Thoracic aorta (tissue), 2 donors: ENCODE measurements at regions not wholly inside any gene's neighbourhood (a gene's known extent, or its start where the extent isn't known, plus 50 kb on each side); places are given as distances from the start of the nearest gene placed in this dataset.

ENCODE experiments used
- ATAC-seq: fragments of 150-250 bp; one replicate; pipeline ENCODE4 v1.8.0; 2017; ENCODE audit warnings: low read depth; ENCODE audit not compliant: insufficient number of reproducible peaks, low FRiP score
- DNase-seq: peaks from one replicate; pipeline ENCODE4 v3.0.0-alpha.2; 2020; ENCODE audit warnings: low spot score
- H3K27ac ChIP-seq, 2 donors: fragments of 200-600 bp; sonication (generic); 1 replicate in 1 of 2; 2 replicates in 1 of 2; pipeline ENCODE4 v1.5.1; 2016; ENCODE audit warnings: mild to moderate bottlenecking in 2 of 2, moderate library complexity in 2 of 2
- H3K27me3 ChIP-seq: fragments of 200-600 bp; sonication (generic); replicated peaks from 2 replicates; pipeline ENCODE4 v1.6.0; 2016; ENCODE audit warnings: mild to moderate bottlenecking; ENCODE audit not compliant: insufficient read depth
- H3K36me3 ChIP-seq: fragments of 200-600 bp; sonication (generic); one replicate; pipeline ENCODE4 v1.5.1; 2016
- H3K4me1 ChIP-seq, 2 donors: fragments of 200-600 bp; sonication (generic); 1 replicate in 1 of 2; 2 replicates in 1 of 2; pipeline versions ENCODE4 v1.5.1 to v1.6.0; 2016; ENCODE audit warnings: low read depth in 2 of 2, mild to moderate bottlenecking in 1 of 2; ENCODE audit not compliant: control insufficient read depth in 1 of 2
- H3K4me3 ChIP-seq: fragments of 200-600 bp; sonication (generic); 2 replicates; pipeline ENCODE4 v1.5.1; 2016; ENCODE audit warnings: mild to moderate bottlenecking
- H3K9me3 ChIP-seq: fragments of 200-600 bp; sonication (generic); 2 replicates; pipeline ENCODE4 v1.5.1; 2016
- TF ChIP-seq, protein P1 (sequence below): fragments of 200-600 bp; sonication (generic); IDR thresholded peaks from one replicate; pipeline ENCODE4 v1.5.1; 2019; ENCODE audit warnings: antibody characterized with exemption

DNA sequence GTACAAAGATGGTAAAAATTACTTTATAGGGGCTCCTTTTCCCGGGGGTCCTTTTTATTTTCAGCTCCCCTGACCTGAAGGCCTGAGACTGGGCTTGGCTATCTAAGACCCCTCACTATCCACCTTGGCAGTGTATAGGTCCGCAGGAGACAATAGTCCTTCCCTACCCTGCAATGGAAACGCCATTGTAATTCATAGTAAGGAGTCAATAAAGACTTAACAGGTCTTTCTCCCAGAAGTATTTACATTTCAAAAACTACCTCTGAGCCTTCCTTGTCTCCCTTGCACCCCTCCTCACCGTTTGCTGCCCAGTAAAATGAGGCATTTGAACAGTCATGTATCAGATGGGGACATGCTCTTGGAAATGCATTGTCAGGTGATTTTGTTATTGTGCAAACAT, 401.2 kb upstream of the CNKSR2 start:
- Histone ChIP-seq H3K36me3 (no peaks in the 10 kb centered on the region), H3K4me3 (no peak overlapping the region), H3K27me3 (no peaks in the 10 kb centered on the region), H3K27ac (no peak overlapping the region), H3K9me3 (no peaks in the 10 kb centered on the region), H3K4me1 (no peaks in the 10 kb centered on the region)
- no peak for DNase-seq
- no peak for ATAC-seq
- TF ChIP-seq, protein P1, sequence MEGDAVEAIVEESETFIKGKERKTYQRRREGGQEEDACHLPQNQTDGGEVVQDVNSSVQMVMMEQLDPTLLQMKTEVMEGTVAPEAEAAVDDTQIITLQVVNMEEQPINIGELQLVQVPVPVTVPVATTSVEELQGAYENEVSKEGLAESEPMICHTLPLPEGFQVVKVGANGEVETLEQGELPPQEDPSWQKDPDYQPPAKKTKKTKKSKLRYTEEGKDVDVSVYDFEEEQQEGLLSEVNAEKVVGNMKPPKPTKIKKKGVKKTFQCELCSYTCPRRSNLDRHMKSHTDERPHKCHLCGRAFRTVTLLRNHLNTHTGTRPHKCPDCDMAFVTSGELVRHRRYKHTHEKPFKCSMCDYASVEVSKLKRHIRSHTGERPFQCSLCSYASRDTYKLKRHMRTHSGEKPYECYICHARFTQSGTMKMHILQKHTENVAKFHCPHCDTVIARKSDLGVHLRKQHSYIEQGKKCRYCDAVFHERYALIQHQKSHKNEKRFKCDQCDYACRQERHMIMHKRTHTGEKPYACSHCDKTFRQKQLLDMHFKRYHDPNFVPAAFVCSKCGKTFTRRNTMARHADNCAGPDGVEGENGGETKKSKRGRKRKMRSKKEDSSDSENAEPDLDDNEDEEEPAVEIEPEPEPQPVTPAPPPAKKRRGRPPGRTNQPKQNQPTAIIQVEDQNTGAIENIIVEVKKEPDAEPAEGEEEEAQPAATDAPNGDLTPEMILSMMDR, result no peak

DNA sequence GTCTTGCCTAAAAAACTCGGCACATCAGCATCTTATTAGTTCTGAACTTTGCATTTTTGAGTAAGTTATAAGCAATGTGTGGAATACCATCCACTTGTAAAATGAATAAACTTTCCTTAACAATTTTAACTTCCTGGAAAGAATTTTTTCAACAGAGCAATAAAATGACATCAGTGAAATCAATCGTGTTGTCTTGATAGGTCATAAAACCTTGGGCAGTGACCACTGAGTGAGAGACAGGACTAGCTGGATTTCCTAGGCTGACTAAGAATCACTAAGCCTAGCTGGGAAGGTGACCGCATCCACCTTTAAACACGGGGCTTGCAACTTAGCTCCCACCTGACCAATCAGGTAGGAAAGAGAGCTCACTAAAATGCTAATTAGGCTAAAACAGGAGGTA, 403.0 kb upstream of the CNKSR2 start:
- DNase-seq (no peak), ATAC-seq (no peak)
- no peak overlapping the region for H3K4me3 ChIP-seq
- no peaks in the 10 kb centered on the region for H3K9me3 ChIP-seq
- H3K27ac ChIP-seq, result no peak overlapping the region
- no peaks in the 10 kb centered on the region for H3K4me1 ChIP-seq
- no peaks in the 10 kb centered on the region for H3K27me3 ChIP-seq
- H3K36me3 ChIP-seq, result no peaks in the 10 kb centered on the region
- TF ChIP-seq, protein P1, result no peak

DNA sequence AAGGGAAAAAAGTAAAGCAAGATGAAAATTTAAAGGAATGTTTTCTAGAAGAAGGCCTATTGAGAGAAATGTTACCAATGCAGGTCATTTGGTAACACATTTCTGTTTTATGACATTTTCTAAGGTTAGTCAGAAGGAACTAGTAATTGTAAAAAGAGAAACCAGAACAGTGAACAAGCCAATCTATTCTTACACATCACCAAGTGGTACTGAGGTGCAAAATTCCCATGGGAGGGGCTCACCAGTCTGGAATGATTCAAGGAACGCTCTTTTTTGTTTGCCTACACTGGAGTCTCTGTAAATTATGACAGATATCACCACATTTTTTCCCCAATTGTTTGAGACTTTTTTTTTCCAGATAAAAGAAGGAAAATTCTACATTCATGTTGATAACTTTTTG, 404.7 kb upstream of the CNKSR2 start:
- DNase-seq (no peak), ATAC-seq (no peak)
- Histone ChIP-seq H3K27ac (no peak overlapping the region), H3K4me1 (no peaks in the 10 kb centered on the region), H3K9me3 (no peaks in the 10 kb centered on the region), H3K36me3 (no peaks in the 10 kb centered on the region), H3K4me3 (no peak overlapping the region), H3K27me3 (no peaks in the 10 kb centered on the region)
- TF ChIP-seq, protein P1, result no peak

DNA sequence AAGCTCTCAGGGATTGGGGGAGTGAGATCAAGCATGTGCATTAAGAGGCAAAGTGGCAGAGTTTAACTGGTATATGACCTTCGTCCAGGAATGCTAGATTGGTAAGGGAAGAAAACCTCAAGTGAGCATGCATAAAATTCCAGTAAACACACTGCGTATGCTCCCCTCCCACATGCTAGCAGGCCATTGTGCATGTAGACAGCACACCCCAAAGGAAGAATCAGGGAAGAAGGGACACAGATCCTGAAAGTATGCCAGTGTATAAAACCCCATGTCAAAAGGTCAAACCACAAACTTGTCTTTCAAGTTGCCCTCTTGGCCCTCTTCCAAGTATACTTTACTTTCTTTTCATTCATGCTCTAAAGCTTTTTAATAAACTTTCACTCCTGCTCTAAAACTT, 405.2 kb upstream of the CNKSR2 start:
- no peak overlapping the region for H3K27ac ChIP-seq
- TF ChIP-seq, protein P1, result no peak
- H3K36me3 ChIP-seq, result no peaks in the 10 kb centered on the region
- no peak overlapping the region for H3K4me3 ChIP-seq
- no peaks in the 10 kb centered on the region for H3K4me1 ChIP-seq
- no peaks in the 10 kb centered on the region for H3K27me3 ChIP-seq
- H3K9me3 ChIP-seq, result no peaks in the 10 kb centered on the region
- DNase-seq, result no peak
- no peak for ATAC-seq

DNA sequence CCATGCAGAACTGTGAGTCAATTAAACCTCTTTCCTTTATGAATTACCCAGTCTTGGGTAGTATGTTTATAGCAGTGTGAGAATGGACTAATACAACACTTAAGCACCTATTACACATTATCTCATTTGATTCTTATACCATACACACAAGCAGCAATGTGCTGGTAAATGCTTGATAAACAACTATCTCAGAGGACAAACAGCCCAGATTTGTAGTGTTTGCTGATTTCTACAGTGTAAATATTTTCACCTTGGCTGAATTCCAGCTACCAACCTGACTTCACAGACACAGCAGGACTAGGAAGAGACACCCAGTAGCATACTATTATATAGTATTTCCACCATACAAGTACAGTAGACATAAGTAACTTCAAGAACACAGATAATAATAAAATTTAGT, 406.5 kb upstream of the CNKSR2 start:
- TF ChIP-seq, protein P1, result no peak
- no peaks in the 10 kb centered on the region for H3K27me3 ChIP-seq
- DNase-seq, result no peak
- ATAC-seq, result no peak
- no peaks in the 10 kb centered on the region for H3K9me3 ChIP-seq
- no peak overlapping the region for H3K27ac ChIP-seq
- no peaks in the 10 kb centered on the region for H3K4me1 ChIP-seq
- H3K4me3 ChIP-seq, result no peak overlapping the region
- H3K36me3 ChIP-seq, result no peaks in the 10 kb centered on the region
